ENCODE measurements at regions not wholly inside any gene's neighbourhood (a gene's known extent, or its start where the extent isn't known, plus 50 kb on each side); places are given as distances from the start of the nearest gene placed in this dataset.
A peak's percentile ranks its signal among the peaks of the same experiment; 100 is the strongest.

- no peak for DNase-seq (ENCODE audit: low read depth, low spot score)
- H3K4me3 ChIP-seq (ENCODE audit: low read length), result no peak overlapping the region
Measured at GRCh38 chr3:30945291-30945690, 50.8 kb upstream of the GADL1 start.

- H3K4me3 ChIP-seq (ENCODE audit: low read length), result no peak overlapping the region
- DNase-seq (ENCODE audit: low read depth, low spot score), result no peak
Measured at GRCh38 chr3:30948426-30948825, 54.0 kb upstream of the GADL1 start.

GRCh38 chr3:30951826-30952225 is 57.4 kb upstream of the GADL1 start:
- DNase-seq (ENCODE audit: low read depth, low spot score), result no peak
- no peak overlapping the region for H3K4me3 ChIP-seq (ENCODE audit: low read length)

GRCh38 chr3:30952786-30953185 is 58.3 kb upstream of the GADL1 start:
- no peak overlapping the region for H3K4me3 ChIP-seq (ENCODE audit: low read length)
- no peak for DNase-seq (ENCODE audit: low read depth, low spot score)

- H3K4me3 ChIP-seq (ENCODE audit: low read length), result no peak overlapping the region
- DNase-seq (ENCODE audit: low read depth, low spot score), result no peak
Measured at GRCh38 chr3:30954426-30954825, 60.0 kb upstream of the GADL1 start.

- H3K4me3 ChIP-seq (ENCODE audit: low read length), result no peak overlapping the region
- DNase-seq (ENCODE audit: low read depth, low spot score), result no peak
Measured at GRCh38 chr3:30962084-30962483, 67.6 kb upstream of the GADL1 start.

GRCh38 chr3:30962493-30962892 is 68.0 kb upstream of the GADL1 start:
- no peak for DNase-seq (ENCODE audit: low read depth, low spot score)

GRCh38 chr3:30963223-30963722 is 68.8 kb upstream of the GADL1 start:
- H3K4me3 ChIP-seq (ENCODE audit: low read length), result no peak overlapping the region
- DNase-seq (ENCODE audit: low read depth, low spot score), result no peak

More at GRCh38 chr3:30962493-30962892, 68.0 kb upstream of the GADL1 start:
- H3K4me3 ChIP-seq (ENCODE audit: low read length), result no peak overlapping the region

- no peak overlapping the region for H3K4me3 ChIP-seq (ENCODE audit: low read length)
- no peak for DNase-seq (ENCODE audit: low read depth, low spot score)
Measured at GRCh38 chr3:30964612-30965011, 70.2 kb upstream of the GADL1 start.

GRCh38 chr3:30966896-30967295 is 72.4 kb upstream of the GADL1 start:
- no peak for DNase-seq (ENCODE audit: low read depth, low spot score)

GRCh38 chr3:30970183-30970582 is 75.7 kb upstream of the GADL1 start:
- DNase-seq (ENCODE audit: low read depth, low spot score), result peak; percentile 48

More at GRCh38 chr3:30966896-30967295, 72.4 kb upstream of the GADL1 start:
- no peak overlapping the region for H3K4me3 ChIP-seq (ENCODE audit: low read length)

GRCh38 chr3:30972449-30972848 is 78.0 kb upstream of the GADL1 start:
- no peak for DNase-seq (ENCODE audit: low read depth, low spot score)
- no peak overlapping the region for H3K4me3 ChIP-seq (ENCODE audit: low read length)

More at GRCh38 chr3:30970183-30970582, 75.7 kb upstream of the GADL1 start:
- no peak overlapping the region for H3K4me3 ChIP-seq (ENCODE audit: low read length)

GRCh38 chr3:30974071-30974470 is 79.6 kb upstream of the GADL1 start:
- H3K4me3 ChIP-seq (ENCODE audit: low read length), result no peak overlapping the region
- no peak for DNase-seq (ENCODE audit: low read depth, low spot score)

- no peak for DNase-seq (ENCODE audit: low read depth, low spot score)
- H3K4me3 ChIP-seq (ENCODE audit: low read length), result no peak overlapping the region
Measured at GRCh38 chr3:30977592-30977991, 83.1 kb upstream of the GADL1 start.

- DNase-seq (ENCODE audit: low read depth, low spot score), result no peak
- no peak overlapping the region for H3K4me3 ChIP-seq (ENCODE audit: low read length)
Measured at GRCh38 chr3:30980993-30981392, 86.5 kb upstream of the GADL1 start.

GRCh38 chr3:30982416-30983075 is 88.1 kb upstream of the GADL1 start:
- H3K4me3 ChIP-seq (ENCODE audit: low read length), result no peak overlapping the region
- no peak for DNase-seq (ENCODE audit: low read depth, low spot score)

- no peak overlapping the region for H3K4me3 ChIP-seq (ENCODE audit: low read length)
- peak; percentile 10 for DNase-seq (ENCODE audit: low read depth, low spot score)
Measured at GRCh38 chr3:30984855-30985749, 90.6 kb upstream of the GADL1 start.

GRCh38 chr3:30986551-30986950 is 92.1 kb upstream of the GADL1 start:
- no peak overlapping the region for H3K4me3 ChIP-seq (ENCODE audit: low read length)
- no peak for DNase-seq (ENCODE audit: low read depth, low spot score)

- H3K4me3 ChIP-seq (ENCODE audit: low read length), result no peak overlapping the region
- DNase-seq (ENCODE audit: low read depth, low spot score), result peak; percentile 69
Measured at GRCh38 chr3:30988769-30989168, 94.3 kb upstream of the GADL1 start.
